PC-9 (cell line): ENCODE measurements at regions not wholly inside any gene's neighbourhood (a gene's known extent, or its start where the extent isn't known, plus 50 kb on each side); places are given as distances from the start of the nearest gene placed in this dataset.

Experiments
- BruUV-seq: library from RNA; stranded (reverse); fragments of 400-500 nt; replicated peaks from 2 replicates; lab custom pipeline; 2021; lab: Mats Ljungman, UMichigan
- CTCF ChIA-PET: fragments of 300-600 bp; sonication (Branson Sonifier 250); formaldehyde crosslinking; loops from one replicate; lab custom pipeline; 2022; ENCODE audit warnings: antibody characterized with exemption; lab: Charles Lee
- POLR2A ChIA-PET: fragments of 300-600 bp; sonication (Branson Sonifier 250); formaldehyde crosslinking; loops from one replicate; lab custom pipeline; 2022; ENCODE audit warnings: antibody characterized with exemption; ENCODE audit not compliant: unreplicated experiment; lab: Charles Lee
- DNase-seq, 2 experiments: peaks; one replicate each; pipeline versions ENCODE4 v3.0.0 to v3.0.0-alpha.2; 2015 to 2022; ENCODE audit warnings: mixed read lengths in 1 of 2
- H2AFZ ChIP-seq: fragments of 200-600 bp; sonication (generic); 2 replicates; pipeline ENCODE4 v1.8.1; 2017; ENCODE audit warnings: antibody characterized with exemption
- H3F3A ChIP-seq: fragments of 200-600 bp; sonication (generic); 2 replicates; pipeline ENCODE4 v1.8.1; 2017; ENCODE audit warnings: antibody characterized with exemption, mild to moderate bottlenecking, low read depth; ENCODE audit not compliant: insufficient read depth
- H3K27ac ChIP-seq: fragments of 200-600 bp; sonication (generic); 2 replicates; pipeline ENCODE4 v1.6.1; 2016; ENCODE audit warnings: mixed run types
- H3K27me3 ChIP-seq: fragments of 200-600 bp; sonication (generic); 2 replicates; pipeline ENCODE4 v1.6.1; 2016; ENCODE audit warnings: low read depth, mixed run types; ENCODE audit not compliant: insufficient read depth
- H3K36me3 ChIP-seq: fragments of 200-600 bp; sonication (generic); 2 replicates; pipeline ENCODE4 v1.6.1; 2016; ENCODE audit warnings: low read depth, mixed run types
- H3K4me1 ChIP-seq: fragments of 200-600 bp; sonication (generic); replicated peaks from 2 replicates; pipeline ENCODE4 v1.6.1; 2016; ENCODE audit warnings: mixed run types; ENCODE audit not compliant: insufficient read depth
- H3K4me2 ChIP-seq: fragments of 200-600 bp; sonication (generic); 2 replicates; pipeline ENCODE4 v1.6.1; 2017; ENCODE audit warnings: mixed run types
- H3K4me3 ChIP-seq: fragments of 200-600 bp; sonication (generic); 2 replicates; pipeline ENCODE4 v1.6.1; 2016; ENCODE audit warnings: mixed run types
- H3K79me2 ChIP-seq: fragments of 200-600 bp; sonication (generic); 2 replicates; pipeline ENCODE4 v1.6.1; 2017; ENCODE audit warnings: low read depth, mixed run types
- H3K9me2 ChIP-seq: fragments of 200-600 bp; sonication (generic); 2 replicates; pipeline ENCODE4 v1.8.1; 2017; ENCODE audit warnings: mild to moderate bottlenecking; ENCODE audit not compliant: insufficient read depth
- H3K9me3 ChIP-seq: fragments of 200-600 bp; sonication (generic); 2 replicates; pipeline ENCODE4 v1.8.1; 2016; ENCODE audit warnings: low read depth; ENCODE audit not compliant: insufficient read depth
- H4K20me1 ChIP-seq: fragments of 200-600 bp; sonication (generic); 2 replicates; pipeline ENCODE4 v1.8.1; 2017; ENCODE audit not compliant: insufficient read depth
- EZH2 ChIP-seq: fragments of 200-600 bp; sonication (generic); IDR thresholded peaks from 2 replicates; pipeline ENCODE4 v1.8.0; 2017; ENCODE audit warnings: antibody characterized with exemption, low read depth
- intact Hi-C: fragments of 100-400 bp; cut with micrococcal nuclease; formaldehyde crosslinking; loops from one replicate; pipeline ENCODE4 v1.10.0; 2022; ENCODE audit not compliant: unreplicated experiment
- TF ChIP-seq, protein P1 (sequence below): fragments of 200-600 bp; sonication (generic); conservative IDR thresholded peaks from 2 replicates; pipeline ENCODE4 v1.6.1; 2017; ENCODE audit warnings: mixed run types, antibody characterized with exemption, mild to moderate bottlenecking, moderate library complexity

- no peaks in the 10 kb centered on the region for H3K36me3 ChIP-seq
- ChIA-PET CTCF (no interaction called here), POLR2A (no interaction called here)
- no peak for TF ChIP-seq EZH2
- TF ChIP-seq, protein P1, sequence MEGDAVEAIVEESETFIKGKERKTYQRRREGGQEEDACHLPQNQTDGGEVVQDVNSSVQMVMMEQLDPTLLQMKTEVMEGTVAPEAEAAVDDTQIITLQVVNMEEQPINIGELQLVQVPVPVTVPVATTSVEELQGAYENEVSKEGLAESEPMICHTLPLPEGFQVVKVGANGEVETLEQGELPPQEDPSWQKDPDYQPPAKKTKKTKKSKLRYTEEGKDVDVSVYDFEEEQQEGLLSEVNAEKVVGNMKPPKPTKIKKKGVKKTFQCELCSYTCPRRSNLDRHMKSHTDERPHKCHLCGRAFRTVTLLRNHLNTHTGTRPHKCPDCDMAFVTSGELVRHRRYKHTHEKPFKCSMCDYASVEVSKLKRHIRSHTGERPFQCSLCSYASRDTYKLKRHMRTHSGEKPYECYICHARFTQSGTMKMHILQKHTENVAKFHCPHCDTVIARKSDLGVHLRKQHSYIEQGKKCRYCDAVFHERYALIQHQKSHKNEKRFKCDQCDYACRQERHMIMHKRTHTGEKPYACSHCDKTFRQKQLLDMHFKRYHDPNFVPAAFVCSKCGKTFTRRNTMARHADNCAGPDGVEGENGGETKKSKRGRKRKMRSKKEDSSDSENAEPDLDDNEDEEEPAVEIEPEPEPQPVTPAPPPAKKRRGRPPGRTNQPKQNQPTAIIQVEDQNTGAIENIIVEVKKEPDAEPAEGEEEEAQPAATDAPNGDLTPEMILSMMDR, result no peak
- H3K4me3 ChIP-seq, result no peak overlapping the region
- H3K27ac ChIP-seq, result no peak overlapping the region
- H3K27me3 ChIP-seq, result no peaks in the 10 kb centered on the region
- H3K9me2 ChIP-seq, result no peaks in the 10 kb centered on the region
- no peak for DNase-seq
- no peaks in the 10 kb centered on the region for H3K79me2 ChIP-seq
- no peak overlapping the region for H3K4me2 ChIP-seq
- H3F3A ChIP-seq, result no peaks in the 10 kb centered on the region
- H4K20me1 ChIP-seq, result no peaks in the 10 kb centered on the region
- no peaks in the 10 kb centered on the region for H3K9me3 ChIP-seq
- no peak overlapping the region for H2AFZ ChIP-seq
- peaks cover 8% of the 10 kb centered on the region for H3K4me1 ChIP-seq
- no TSS peak for BruUV-seq
- intact Hi-C loops, result no loop called here
Observed at GRCh38 chr10:124160943-124161582, 67.7 kb upstream of the CHST15 start.

- no peak for TF ChIP-seq EZH2
- TF ChIP-seq, protein P1, result no peak
- no peaks in the 10 kb centered on the region for H3K9me2 ChIP-seq
- H3K79me2 ChIP-seq, result no peaks in the 10 kb centered on the region
- intact Hi-C loops, result no loop called here
- no peaks in the 10 kb centered on the region for H3K27me3 ChIP-seq
- ChIA-PET CTCF (no interaction called here), POLR2A (no interaction called here)
- H3K27ac ChIP-seq, result no peak overlapping the region
- peaks cover 16% of the 10 kb centered on the region for H3K4me1 ChIP-seq
- no peak for DNase-seq
- H3F3A ChIP-seq, result no peaks in the 10 kb centered on the region
- no peak overlapping the region for H3K4me3 ChIP-seq
- no peaks in the 10 kb centered on the region for H3K9me3 ChIP-seq
- BruUV-seq, result no TSS peak
- H3K4me2 ChIP-seq, result no peak overlapping the region
- no peaks in the 10 kb centered on the region for H4K20me1 ChIP-seq
- H3K36me3 ChIP-seq, result no peaks in the 10 kb centered on the region
- no peak overlapping the region for H2AFZ ChIP-seq
Observed at GRCh38 chr10:124160176-124160575, 66.8 kb upstream of the CHST15 start.

GRCh38 chr10:124159153-124159552 lies 65.8 kb upstream of the CHST15 start:
- no peak overlapping the region for H2AFZ ChIP-seq
- ChIA-PET CTCF (no interaction called here), POLR2A (no interaction called here)
- H3K4me1 ChIP-seq, result peaks cover 16% of the 10 kb centered on the region
- H3K4me2 ChIP-seq, result no peak overlapping the region
- no peaks in the 10 kb centered on the region for H3K9me2 ChIP-seq
- no peak overlapping the region for H3K27ac ChIP-seq
- no peak for DNase-seq
- no peaks in the 10 kb centered on the region for H3K27me3 ChIP-seq
- no peak for TF ChIP-seq EZH2
- TF ChIP-seq, protein P1, result no peak
- BruUV-seq, result no TSS peak
- no peak overlapping the region for H3K4me3 ChIP-seq
- intact Hi-C loops, result loop anchor here (10.0 kb wide), 1 partner anchor 226 kb away; no protein-coding TSS in a partner anchor
- no peaks in the 10 kb centered on the region for H4K20me1 ChIP-seq
- H3F3A ChIP-seq, result peaks cover 1% of the 10 kb centered on the region; the same call in 1 of the 2 replicates
- no peaks in the 10 kb centered on the region for H3K79me2 ChIP-seq
- H3K9me3 ChIP-seq, result no peaks in the 10 kb centered on the region
- no peaks in the 10 kb centered on the region for H3K36me3 ChIP-seq
